ENCODE measurements at regions not wholly inside any gene's neighbourhood (a gene's known extent, or its start where the extent isn't known, plus 50 kb on each side); places are given as distances from the start of the nearest gene placed in this dataset.

- Histone ChIP-seq H3K4me1 (ENCODE audit: control insufficient read depth, insufficient read depth, low read length, unreplicated experiment) (peaks cover 8% of the 10 kb centered on the region), H2AFZ (ENCODE audit: low read length, unreplicated experiment) (no peak overlapping the region)
These were observed 148.8 kb downstream of the ACKR3 start for GRCh38 chr2:236718207-236718992.

DNA sequence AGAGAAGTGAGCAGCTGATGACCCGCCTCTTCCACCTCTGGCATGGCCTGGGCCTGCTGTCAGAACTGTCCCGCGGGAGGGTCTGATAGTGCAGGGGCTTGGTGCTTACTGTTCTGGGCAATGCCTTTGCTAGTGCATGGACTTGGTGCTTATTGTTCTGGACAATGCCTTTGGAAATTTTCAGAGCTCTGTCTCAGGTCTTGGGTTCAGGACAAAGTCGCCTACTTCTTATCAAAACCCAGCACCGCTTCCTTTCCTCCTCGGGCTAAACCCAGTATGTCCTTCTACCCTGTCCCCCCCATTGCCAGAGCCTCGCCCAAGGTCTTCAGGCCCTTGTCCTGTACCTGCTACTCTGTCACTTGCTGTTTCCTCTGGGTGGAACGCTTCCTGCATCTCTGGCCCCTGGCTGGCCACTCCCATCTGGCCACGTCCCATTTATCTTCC is 149.6 kb downstream of the ACKR3 start:
- Histone ChIP-seq H3K4me1 (ENCODE audit: control insufficient read depth, insufficient read depth, low read length, unreplicated experiment) (peaks cover 8% of the 10 kb centered on the region), H3K36me3 (ENCODE audit: insufficient read depth, low read length) (no peaks in the 10 kb centered on the region), H3K27ac (ENCODE audit: low read depth, low read length) (no peak overlapping the region), H3K4me3 (ENCODE audit: low read depth, low read length) (no peak overlapping the region), H2AFZ (ENCODE audit: low read length, unreplicated experiment) (no peak overlapping the region), H3K79me2 (ENCODE audit: control insufficient read depth, insufficient read depth, low read length, unreplicated experiment) (no peaks in the 10 kb centered on the region), H3K27me3 (ENCODE audit: insufficient read depth, low read length) (no peaks in the 10 kb centered on the region)

More at GRCh38 chr2:236718207-236718992, 148.8 kb downstream of the ACKR3 start:
- no peaks in the 10 kb centered on the region for H3K79me2 ChIP-seq (ENCODE audit: control insufficient read depth, insufficient read depth, low read length, unreplicated experiment)
- H3K36me3 ChIP-seq (ENCODE audit: insufficient read depth, low read length), result no peaks in the 10 kb centered on the region
- no peak overlapping the region for H3K27ac ChIP-seq (ENCODE audit: low read depth, low read length)
- no peak overlapping the region for H3K4me3 ChIP-seq (ENCODE audit: low read depth, low read length)
- H3K27me3 ChIP-seq (ENCODE audit: insufficient read depth, low read length), result no peaks in the 10 kb centered on the region

GRCh38 chr2:236720974-236721540 is 151.4 kb downstream of the ACKR3 start:
- Histone ChIP-seq H3K4me3 (ENCODE audit: low read depth, low read length) (no peak overlapping the region), H3K27me3 (ENCODE audit: insufficient read depth, low read length) (no peaks in the 10 kb centered on the region), H3K36me3 (ENCODE audit: insufficient read depth, low read length) (no peaks in the 10 kb centered on the region), H3K79me2 (ENCODE audit: control insufficient read depth, insufficient read depth, low read length, unreplicated experiment) (no peaks in the 10 kb centered on the region), H3K4me1 (ENCODE audit: control insufficient read depth, insufficient read depth, low read length, unreplicated experiment) (peaks cover 8% of the 10 kb centered on the region), H3K27ac (ENCODE audit: low read depth, low read length) (no peak overlapping the region), H2AFZ (ENCODE audit: low read length, unreplicated experiment) (no peak overlapping the region)

DNA sequence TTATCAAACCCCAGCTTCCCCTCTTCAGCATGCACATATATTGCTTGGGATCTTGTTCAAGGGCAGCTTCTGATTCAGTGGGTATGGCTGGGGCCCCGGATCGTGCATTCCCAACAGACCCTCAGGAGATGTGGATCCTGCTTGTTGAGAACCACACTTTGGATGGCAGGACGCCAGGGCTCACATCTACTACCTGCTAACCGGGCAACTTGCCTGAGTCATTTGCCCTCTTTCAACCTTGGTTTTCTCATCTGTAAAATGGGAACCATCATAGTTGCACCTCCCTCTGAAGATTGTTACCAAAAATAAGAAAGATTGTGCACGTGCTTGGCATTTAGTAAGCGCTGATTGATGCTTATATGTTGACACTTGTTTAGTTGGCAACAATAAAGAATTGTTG is 154.6 kb downstream of the ACKR3 start:
- Histone ChIP-seq H3K79me2 (ENCODE audit: control insufficient read depth, insufficient read depth, low read length, unreplicated experiment) (no peaks in the 10 kb centered on the region), H2AFZ (ENCODE audit: low read length, unreplicated experiment) (no peak overlapping the region), H3K27ac (ENCODE audit: low read depth, low read length) (no peak overlapping the region), H3K4me1 (ENCODE audit: control insufficient read depth, insufficient read depth, low read length, unreplicated experiment) (no peaks in the 10 kb centered on the region), H3K4me3 (ENCODE audit: low read depth, low read length) (no peak overlapping the region), H3K27me3 (ENCODE audit: insufficient read depth, low read length) (no peaks in the 10 kb centered on the region), H3K36me3 (ENCODE audit: insufficient read depth, low read length) (no peaks in the 10 kb centered on the region)

GRCh38 chr2:236726701-236727450 is 157.3 kb downstream of the ACKR3 start:
- Histone ChIP-seq H3K27me3 (ENCODE audit: insufficient read depth, low read length) (no peaks in the 10 kb centered on the region), H3K4me3 (ENCODE audit: low read depth, low read length) (no peak overlapping the region), H3K79me2 (ENCODE audit: control insufficient read depth, insufficient read depth, low read length, unreplicated experiment) (no peaks in the 10 kb centered on the region), H3K27ac (ENCODE audit: low read depth, low read length) (no peak overlapping the region), H3K4me1 (ENCODE audit: control insufficient read depth, insufficient read depth, low read length, unreplicated experiment) (peaks cover 4% of the 10 kb centered on the region), H3K36me3 (ENCODE audit: insufficient read depth, low read length) (no peaks in the 10 kb centered on the region), H2AFZ (ENCODE audit: low read length, unreplicated experiment) (no peak overlapping the region)

- H3K4me3 ChIP-seq (ENCODE audit: low read depth, low read length), result no peak overlapping the region
- H3K27ac ChIP-seq (ENCODE audit: low read depth, low read length), result no peak overlapping the region
- no peaks in the 10 kb centered on the region for H3K27me3 ChIP-seq (ENCODE audit: insufficient read depth, low read length)
These were observed 159.5 kb downstream of the ACKR3 start for GRCh38 chr2:236728916-236729670.

GRCh38 chr2:236730393-236730792 is 160.8 kb downstream of the ACKR3 start:
- no peaks in the 10 kb centered on the region for H3K79me2 ChIP-seq (ENCODE audit: control insufficient read depth, insufficient read depth, low read length, unreplicated experiment)
- H2AFZ ChIP-seq (ENCODE audit: low read length, unreplicated experiment), result no peak overlapping the region
- no peaks in the 10 kb centered on the region for H3K27me3 ChIP-seq (ENCODE audit: insufficient read depth, low read length)
- no peaks in the 10 kb centered on the region for H3K36me3 ChIP-seq (ENCODE audit: insufficient read depth, low read length)
- H3K4me3 ChIP-seq (ENCODE audit: low read depth, low read length), result no peak overlapping the region
- H3K4me1 ChIP-seq (ENCODE audit: control insufficient read depth, insufficient read depth, low read length, unreplicated experiment), result peaks cover 14% of the 10 kb centered on the region
- H3K27ac ChIP-seq (ENCODE audit: low read depth, low read length), result no peak overlapping the region

More at GRCh38 chr2:236728916-236729670, 159.5 kb downstream of the ACKR3 start:
- no peaks in the 10 kb centered on the region for H3K36me3 ChIP-seq (ENCODE audit: insufficient read depth, low read length)
- H3K4me1 ChIP-seq (ENCODE audit: control insufficient read depth, insufficient read depth, low read length, unreplicated experiment), result peaks cover 14% of the 10 kb centered on the region
- H3K79me2 ChIP-seq (ENCODE audit: control insufficient read depth, insufficient read depth, low read length, unreplicated experiment), result no peaks in the 10 kb centered on the region
- H2AFZ ChIP-seq (ENCODE audit: low read length, unreplicated experiment), result no peak overlapping the region

DNA sequence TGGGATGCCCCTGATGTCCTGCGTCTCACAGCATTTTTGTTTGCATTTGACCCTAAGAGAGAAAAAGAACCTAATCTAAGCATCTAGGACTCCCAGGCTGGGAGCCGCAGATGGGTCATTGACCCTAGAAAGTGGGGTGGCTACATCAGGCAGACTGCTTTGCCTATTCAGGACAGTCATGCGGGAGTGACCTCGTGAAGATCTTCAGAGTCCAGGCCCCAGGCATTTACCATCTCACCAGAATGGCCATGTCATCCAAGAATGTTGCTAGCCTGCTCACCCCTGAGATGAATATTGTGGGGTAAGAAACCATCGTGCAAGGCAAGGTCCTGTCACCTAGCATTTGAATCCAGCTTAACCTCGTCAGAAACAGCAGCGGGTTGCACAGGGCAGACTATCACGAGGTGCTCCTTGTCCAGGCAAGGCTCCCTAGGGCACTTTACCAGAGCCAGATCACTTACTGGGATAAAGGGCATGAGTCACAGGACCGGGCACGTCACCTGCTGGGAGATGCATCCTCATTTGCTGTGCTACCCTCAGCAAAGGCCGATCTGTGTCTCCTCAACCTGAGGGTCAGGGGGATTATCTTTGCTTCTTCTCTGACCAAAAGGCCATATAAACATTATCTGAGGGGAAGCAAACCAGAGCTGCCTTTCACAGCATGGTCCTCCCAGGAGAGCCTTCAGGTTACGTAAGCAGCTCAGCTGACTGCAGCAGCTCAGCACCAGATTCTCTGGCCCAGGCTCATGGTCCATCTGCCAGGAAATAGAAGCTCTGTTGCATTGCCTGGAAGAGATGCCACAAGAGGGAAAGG is 162.3 kb downstream of the ACKR3 start:
- H3K4me1 ChIP-seq (ENCODE audit: control insufficient read depth, insufficient read depth, low read length, unreplicated experiment), result peaks cover 14% of the 10 kb centered on the region
- H3K4me3 ChIP-seq (ENCODE audit: low read depth, low read length), result no peak overlapping the region
- peak overlapping the region; percentile 7; the same call in 1 of the 2 replicates for H3K27ac ChIP-seq (ENCODE audit: low read depth, low read length)
- H3K79me2 ChIP-seq (ENCODE audit: control insufficient read depth, insufficient read depth, low read length, unreplicated experiment), result no peaks in the 10 kb centered on the region
- H3K36me3 ChIP-seq (ENCODE audit: insufficient read depth, low read length), result no peaks in the 10 kb centered on the region
- peaks cover 9% of the 10 kb centered on the region for H3K27me3 ChIP-seq (ENCODE audit: insufficient read depth, low read length)
- no peak overlapping the region for H2AFZ ChIP-seq (ENCODE audit: low read length, unreplicated experiment)

- Histone ChIP-seq H3K4me3 (ENCODE audit: low read depth, low read length) (no peak overlapping the region), H3K36me3 (ENCODE audit: insufficient read depth, low read length) (no peaks in the 10 kb centered on the region), H2AFZ (ENCODE audit: low read length, unreplicated experiment) (no peak overlapping the region), H3K4me1 (ENCODE audit: control insufficient read depth, insufficient read depth, low read length, unreplicated experiment) (peaks cover 14% of the 10 kb centered on the region), H3K79me2 (ENCODE audit: control insufficient read depth, insufficient read depth, low read length, unreplicated experiment) (no peaks in the 10 kb centered on the region), H3K27me3 (ENCODE audit: insufficient read depth, low read length) (peaks cover 16% of the 10 kb centered on the region), H3K27ac (ENCODE audit: low read depth, low read length) (no peak overlapping the region)
These were observed 163.5 kb downstream of the ACKR3 start for GRCh38 chr2:236733156-236733555.
